ENCODE measurements at regions not wholly inside any gene's neighbourhood (a gene's known extent, or its start where the extent isn't known, plus 50 kb on each side); places are given as distances from the start of the nearest gene placed in this dataset.

DNA sequence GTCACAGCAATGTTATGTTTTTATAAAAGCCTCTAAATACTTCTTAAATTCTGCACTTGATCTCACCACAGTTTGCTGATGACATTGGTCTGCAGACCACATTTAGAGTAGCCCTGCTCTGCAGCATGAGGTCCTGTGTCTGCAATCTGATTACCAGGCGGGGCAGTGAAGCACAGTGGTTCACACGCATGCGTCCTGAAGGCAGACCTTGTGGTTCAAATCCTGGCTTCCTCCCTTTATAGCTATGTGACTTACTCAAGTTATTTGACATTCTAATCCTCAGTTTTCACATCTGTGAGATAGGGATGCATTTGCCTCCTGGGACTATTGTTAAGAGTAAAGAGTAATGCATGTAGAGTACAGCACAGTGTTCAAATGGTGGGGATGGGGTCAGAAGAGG, 50.3 kb downstream of the BMAL2 start:
- no peaks in the 10 kb centered on the region for H3K4me1 Mint-ChIP-seq
- no peak for ATAC-seq
- no peaks in the 10 kb centered on the region for H3K36me3 Mint-ChIP-seq
- no peaks in the 10 kb centered on the region for H3K9me3 Mint-ChIP-seq
- DNase-seq (ENCODE audit: low spot score in 2 of 2), result no peak
- no peak overlapping the region for H3K4me3 Mint-ChIP-seq
- H3K27ac Mint-ChIP-seq, result no peak overlapping the region

DNA sequence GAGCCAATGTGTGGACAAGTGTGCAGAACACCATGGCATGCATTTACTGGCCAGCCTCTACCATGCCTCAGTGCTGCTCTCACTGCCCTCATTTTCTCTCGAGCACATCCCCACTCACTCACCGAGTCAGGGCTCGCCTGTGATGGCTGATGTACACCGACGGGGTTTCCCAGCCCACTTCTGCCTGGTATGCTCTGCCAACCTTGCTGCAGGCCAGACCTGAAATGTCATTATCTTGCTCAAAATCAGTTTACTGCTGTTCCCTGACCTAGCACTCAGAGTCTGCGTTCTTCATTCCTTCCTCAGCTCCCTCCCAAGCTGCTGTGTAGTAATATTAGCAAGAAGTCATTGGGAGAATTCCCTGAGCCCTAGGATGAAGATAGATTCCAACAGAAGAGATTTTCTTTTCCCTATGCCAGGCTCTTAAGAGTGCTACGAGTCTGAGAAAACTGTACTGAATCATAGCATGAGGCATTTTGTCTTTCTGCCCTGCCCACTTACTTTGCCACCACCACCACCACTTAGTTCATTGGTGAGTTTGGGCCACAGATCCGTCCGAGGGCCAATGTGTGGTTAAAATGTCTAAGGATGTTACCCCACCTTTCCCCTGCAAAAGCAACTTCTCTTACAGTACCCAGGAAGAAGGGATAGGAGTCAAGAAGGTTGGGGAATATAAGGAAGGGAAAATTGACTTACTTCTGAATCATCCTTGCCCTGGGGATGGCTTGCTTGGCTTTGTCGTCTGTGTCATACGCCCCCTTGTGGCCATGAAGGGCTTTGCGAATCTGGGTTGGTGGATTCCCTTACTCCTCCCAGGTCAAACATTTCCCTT, 51.0 kb downstream of the BMAL2 start:
- H3K4me1 Mint-ChIP-seq, result no peaks in the 10 kb centered on the region
- H3K27ac Mint-ChIP-seq, result no peak overlapping the region
- H3K9me3 Mint-ChIP-seq, result no peaks in the 10 kb centered on the region
- H3K4me3 Mint-ChIP-seq, result no peak overlapping the region
- no peaks in the 10 kb centered on the region for H3K36me3 Mint-ChIP-seq
- DNase-seq (ENCODE audit: low spot score in 2 of 2) (peak; percentile 56 to 78), ATAC-seq (peak; percentile 79)

DNA sequence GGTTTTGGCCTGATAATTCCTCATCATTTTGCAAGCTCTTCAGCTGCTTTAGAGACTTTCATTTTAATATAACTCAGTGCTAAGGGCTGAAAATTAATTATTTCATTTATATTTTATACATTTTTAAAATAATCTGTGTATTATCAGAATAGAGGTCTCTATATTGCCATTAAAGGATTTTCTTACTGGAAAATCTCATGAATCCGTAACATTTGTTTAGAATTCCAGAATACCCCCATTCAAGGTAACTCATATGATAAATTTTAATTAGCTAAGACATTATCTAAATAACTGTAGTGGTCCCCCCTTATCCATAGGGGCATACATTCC, 51.6 kb downstream of the BMAL2 start:
- Mint-ChIP-seq H3K27ac (no peak overlapping the region), H3K4me1 (no peaks in the 10 kb centered on the region), H3K36me3 (no peaks in the 10 kb centered on the region), H3K4me3 (no peak overlapping the region), H3K9me3 (no peaks in the 10 kb centered on the region)
- ATAC-seq, result no peak
- DNase-seq (ENCODE audit: low spot score in 2 of 2), result no peak

DNA sequence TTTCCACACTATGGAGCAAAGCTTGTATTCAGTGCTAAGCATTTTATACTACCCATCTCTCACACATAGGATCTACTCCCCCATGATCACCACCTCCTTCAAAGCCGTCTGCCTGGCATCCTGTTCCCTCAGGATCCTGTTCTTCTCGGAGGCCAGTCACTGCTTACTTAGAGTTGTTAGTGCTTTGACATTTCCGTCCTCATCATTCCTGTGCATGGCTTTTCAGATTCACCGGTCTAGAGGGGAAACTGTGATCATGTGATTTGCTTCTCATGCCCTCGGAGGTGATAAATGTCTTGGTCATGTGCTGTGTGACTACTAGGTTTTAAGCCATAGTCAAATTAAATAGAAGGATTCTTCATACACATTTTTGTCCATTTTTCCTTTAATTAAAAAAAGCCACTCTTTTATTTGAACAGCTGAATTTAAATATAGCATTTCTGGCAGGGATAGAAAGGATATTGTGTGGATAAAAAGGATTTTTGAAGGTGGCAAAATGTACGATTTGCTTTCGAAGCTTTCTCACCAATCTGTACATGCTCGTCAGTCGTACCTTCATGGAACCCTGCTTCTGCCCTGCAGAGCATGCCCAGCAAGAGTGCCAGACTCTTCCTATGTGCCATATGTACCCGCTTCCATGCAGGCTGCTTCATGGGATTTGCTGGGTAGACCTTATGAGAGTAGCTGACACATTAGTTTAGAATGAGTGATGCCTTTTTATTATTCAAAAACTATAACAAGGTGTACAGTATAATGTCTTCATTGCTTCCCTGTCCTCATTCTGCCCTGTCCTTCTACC, 53.3 kb downstream of the BMAL2 start:
- Mint-ChIP-seq H3K4me3 (no peak overlapping the region), H3K4me1 (no peaks in the 10 kb centered on the region), H3K36me3 (no peaks in the 10 kb centered on the region), H3K27ac (no peak overlapping the region), H3K9me3 (no peaks in the 10 kb centered on the region)
- ATAC-seq (no peak), DNase-seq (ENCODE audit: low spot score in 2 of 2) (no peak)

DNA sequence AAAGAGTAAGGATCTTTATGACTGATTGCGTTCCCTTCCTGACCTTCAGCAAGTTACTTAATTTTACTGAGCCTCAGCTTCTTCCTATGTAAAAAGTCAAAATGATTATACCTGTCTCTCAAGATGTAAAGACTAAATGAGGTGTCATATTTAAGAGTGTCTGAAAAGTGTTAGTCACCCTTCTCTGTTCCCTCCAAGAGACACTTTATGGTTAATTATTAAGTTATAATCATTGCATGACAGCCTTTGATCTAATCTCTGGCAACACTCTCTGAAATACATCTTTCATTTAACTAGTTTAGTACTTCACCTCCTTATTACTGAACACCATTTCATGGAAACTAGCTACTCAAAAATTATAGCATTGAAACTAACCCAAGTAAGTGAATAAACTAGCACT, 54.8 kb downstream of the BMAL2 start:
- Mint-ChIP-seq H3K4me3 (no peak overlapping the region), H3K4me1 (no peaks in the 10 kb centered on the region), H3K27ac (no peak overlapping the region), H3K36me3 (no peaks in the 10 kb centered on the region), H3K9me3 (no peaks in the 10 kb centered on the region)
- no peak for ATAC-seq
- no peak for DNase-seq (ENCODE audit: low spot score in 2 of 2)

DNA sequence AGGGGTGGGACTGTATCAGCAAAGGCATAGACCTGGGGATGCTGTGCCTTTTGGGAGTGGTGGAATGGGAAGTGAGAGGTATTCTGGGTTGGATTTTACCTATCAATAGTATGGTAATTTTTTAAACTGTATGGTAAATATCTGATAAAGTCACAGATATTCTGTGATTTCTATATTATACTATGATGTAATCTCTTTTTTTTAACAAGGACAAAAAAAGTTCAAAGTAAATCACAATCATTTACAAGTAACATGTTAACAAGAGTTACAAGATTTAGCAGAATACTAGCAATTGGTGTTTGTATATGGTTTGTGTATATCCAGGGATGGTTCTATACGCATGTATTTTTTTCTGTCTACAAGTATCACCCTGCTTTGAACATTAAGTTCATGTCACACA, 56.0 kb downstream of the BMAL2 start:
- no peak overlapping the region for H3K27ac Mint-ChIP-seq
- no peak for ATAC-seq
- no peaks in the 10 kb centered on the region for H3K4me1 Mint-ChIP-seq
- no peaks in the 10 kb centered on the region for H3K9me3 Mint-ChIP-seq
- H3K4me3 Mint-ChIP-seq, result no peak overlapping the region
- no peak for DNase-seq (ENCODE audit: low spot score in 2 of 2)
- H3K36me3 Mint-ChIP-seq, result no peaks in the 10 kb centered on the region

DNA sequence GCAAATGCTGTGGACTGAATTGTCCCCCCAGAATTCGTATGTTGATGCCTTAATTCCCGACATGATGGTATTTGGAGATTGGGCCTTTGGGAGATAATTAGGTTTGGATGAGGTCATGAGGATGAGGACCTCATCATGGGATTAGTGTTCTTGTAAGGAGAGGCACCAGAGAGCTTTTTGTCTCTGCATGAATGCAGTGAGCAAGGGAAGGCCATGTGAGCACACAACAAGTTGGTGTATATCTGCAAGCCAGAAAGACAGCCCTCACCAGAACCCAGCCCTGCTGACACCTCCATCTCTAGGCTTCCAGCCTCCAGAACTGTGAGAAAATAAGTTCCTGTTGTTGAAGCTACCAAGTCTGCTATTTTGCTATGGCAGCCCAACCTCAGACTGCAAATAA, 51.9 kb upstream of the SMCO2 start:
- Mint-ChIP-seq H3K36me3 (no peaks in the 10 kb centered on the region), H3K9me3 (no peaks in the 10 kb centered on the region), H3K4me3 (no peak overlapping the region), H3K4me1 (no peaks in the 10 kb centered on the region), H3K27ac (no peak overlapping the region)
- DNase-seq (ENCODE audit: low spot score in 2 of 2) (no peak), ATAC-seq (no peak)

DNA sequence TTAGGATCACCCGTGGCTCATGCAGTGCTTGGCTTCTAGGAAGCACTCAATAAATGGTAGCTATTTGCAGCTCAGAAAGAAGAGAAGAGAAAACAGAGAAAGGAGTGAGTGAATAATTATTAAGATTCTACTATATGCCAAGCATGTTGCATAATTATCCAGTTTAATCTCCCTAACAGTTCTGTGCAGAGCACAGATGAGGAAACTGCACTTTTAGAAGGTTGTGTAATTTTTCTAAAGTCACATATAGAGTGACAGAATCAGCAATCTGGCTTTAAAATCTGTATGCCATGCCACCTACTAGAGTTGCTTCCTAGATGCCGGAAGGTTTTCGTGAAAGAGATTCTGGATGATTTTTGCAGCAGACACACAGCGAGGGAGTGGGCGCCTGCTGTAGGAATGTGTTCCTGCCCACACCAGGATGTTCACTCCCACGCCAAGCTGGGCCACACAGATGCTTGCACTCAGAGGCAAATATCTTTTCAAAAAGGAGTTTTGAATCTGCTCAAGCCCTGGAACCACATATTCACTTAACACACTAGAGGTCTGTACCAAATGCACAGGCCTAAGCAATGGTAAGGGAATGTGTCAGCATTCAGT, 50.2 kb upstream of the SMCO2 start:
- H3K27ac Mint-ChIP-seq, result no peak overlapping the region

More for the DNA sequence above, 50.2 kb upstream of the SMCO2 start:
- no peaks in the 10 kb centered on the region for H3K36me3 Mint-ChIP-seq
- H3K9me3 Mint-ChIP-seq, result no peaks in the 10 kb centered on the region
- ATAC-seq (no peak), DNase-seq (ENCODE audit: low spot score in 2 of 2) (no peak)
- no peaks in the 10 kb centered on the region for H3K4me1 Mint-ChIP-seq
- no peak overlapping the region for H3K4me3 Mint-ChIP-seq
